ENCODE measurements at regions not wholly inside any gene's neighbourhood (a gene's known extent, or its start where the extent isn't known, plus 50 kb on each side); places are given as distances from the start of the nearest gene placed in this dataset.

DNA sequence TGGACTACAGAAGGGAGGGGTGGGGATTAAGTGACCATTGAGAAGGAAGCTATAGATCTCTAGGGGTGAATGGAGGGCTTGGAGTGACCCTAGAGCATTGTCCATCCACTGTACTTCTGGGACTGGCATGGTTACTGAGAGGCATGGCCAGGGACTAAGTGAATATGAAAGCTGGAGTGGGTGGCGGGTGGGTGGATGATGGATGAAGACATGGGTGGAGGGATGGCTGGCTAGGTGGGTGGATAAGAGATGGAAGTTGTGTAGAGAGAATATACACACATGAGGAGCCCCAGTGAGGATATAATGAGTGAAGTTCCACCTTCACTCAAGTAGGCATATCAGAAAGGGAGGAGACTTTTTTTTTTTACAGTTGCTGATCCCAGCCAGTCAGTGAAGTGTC lies 65.5 kb upstream of the NRXN3 start:
- no peak overlapping the region for H3K4ac ChIP-seq (ENCODE audit: low read depth, low read length)
- H3K27me3 Mint-ChIP-seq (ENCODE audit: low read depth) = peaks cover 1% of the 10 kb centered on the region; the same call in 1 of the 2 replicates
- H3K4me3 Mint-ChIP-seq = no peak overlapping the region
- no peaks in the 10 kb centered on the region for H3K4me1 ChIP-seq (ENCODE audit: insufficient read depth, low read length)
- H2AFZ ChIP-seq (ENCODE audit: low read length) = no peak overlapping the region
- peaks cover 0 to 8% of the 10 kb centered on the region in 2 experiments; a peak in 2 of 4 replicates for H3K4me1 Mint-ChIP-seq
- no peak overlapping the region for H2BK12ac ChIP-seq (ENCODE audit: insufficient read length, low read depth, low read length)
- no peak overlapping the region for H2BK15ac ChIP-seq (ENCODE audit: low read depth, low read length)
- TF ChIP-seq, protein P1, sequence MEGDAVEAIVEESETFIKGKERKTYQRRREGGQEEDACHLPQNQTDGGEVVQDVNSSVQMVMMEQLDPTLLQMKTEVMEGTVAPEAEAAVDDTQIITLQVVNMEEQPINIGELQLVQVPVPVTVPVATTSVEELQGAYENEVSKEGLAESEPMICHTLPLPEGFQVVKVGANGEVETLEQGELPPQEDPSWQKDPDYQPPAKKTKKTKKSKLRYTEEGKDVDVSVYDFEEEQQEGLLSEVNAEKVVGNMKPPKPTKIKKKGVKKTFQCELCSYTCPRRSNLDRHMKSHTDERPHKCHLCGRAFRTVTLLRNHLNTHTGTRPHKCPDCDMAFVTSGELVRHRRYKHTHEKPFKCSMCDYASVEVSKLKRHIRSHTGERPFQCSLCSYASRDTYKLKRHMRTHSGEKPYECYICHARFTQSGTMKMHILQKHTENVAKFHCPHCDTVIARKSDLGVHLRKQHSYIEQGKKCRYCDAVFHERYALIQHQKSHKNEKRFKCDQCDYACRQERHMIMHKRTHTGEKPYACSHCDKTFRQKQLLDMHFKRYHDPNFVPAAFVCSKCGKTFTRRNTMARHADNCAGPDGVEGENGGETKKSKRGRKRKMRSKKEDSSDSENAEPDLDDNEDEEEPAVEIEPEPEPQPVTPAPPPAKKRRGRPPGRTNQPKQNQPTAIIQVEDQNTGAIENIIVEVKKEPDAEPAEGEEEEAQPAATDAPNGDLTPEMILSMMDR (conservative IDR thresholded peaks at IDR 0.05) = no peak
- no peak overlapping the region for H4K8ac ChIP-seq (replicated peaks; ENCODE audit: insufficient read length, low read depth, low read length)
- H4K20me1 ChIP-seq (ENCODE audit: control insufficient read depth, insufficient read depth, insufficient read length) = no peaks in the 10 kb centered on the region
- no peak overlapping the region for H4K91ac ChIP-seq (ENCODE audit: insufficient read length, low read depth, low read length)
- no peak overlapping the region for H3K23ac ChIP-seq (ENCODE audit: insufficient read length, low read depth, low read length)
- no peak overlapping the region for H3T11ph ChIP-seq (ENCODE audit: low read length)
- H2BK120ac ChIP-seq (ENCODE audit: low read depth, low read length, poor library complexity, severe bottlenecking) = no peak overlapping the region
- H3K23me2 ChIP-seq (ENCODE audit: insufficient read length, low read depth, low read length, poor library complexity, severe bottlenecking) = no peaks in the 10 kb centered on the region
- H3K18ac ChIP-seq (ENCODE audit: insufficient read length, low read depth, low read length) = no peak overlapping the region
- H2AK5ac ChIP-seq (ENCODE audit: insufficient read length, low read length) = no peak overlapping the region
- H2BK5ac ChIP-seq (ENCODE audit: insufficient read length, low read length) = no peak overlapping the region
- no peaks in the 10 kb centered on the region for H3K27me3 ChIP-seq (ENCODE audit: insufficient read depth, low read length)
- no peak overlapping the region; a peak in 1 of 7 replicates for H3K27ac Mint-ChIP-seq
- H3K9me3 ChIP-seq (ENCODE audit: control insufficient read depth, low read depth, low read length) = no peaks in the 10 kb centered on the region
- no peak overlapping the region for H3K14ac ChIP-seq (ENCODE audit: insufficient read depth, low read length)
- no peaks in the 10 kb centered on the region for H3K79me2 ChIP-seq (ENCODE audit: insufficient read depth, low read length)
- no peak overlapping the region for H3K4me2 ChIP-seq (ENCODE audit: insufficient read depth, insufficient read length, low read length)
- no peak overlapping the region for H3K56ac ChIP-seq (ENCODE audit: insufficient read length, low read depth, low read length)
- no peak overlapping the region for H3K27ac ChIP-seq (ENCODE audit: insufficient read length, low read depth, low read length)
- WGBS (ENCODE audit: extremely low coverage, insufficient read length, low lambda C conversion rate) = no CpG with 5 or more reads among the region's 1 CpG
- no peaks in the 10 kb centered on the region for H3K79me1 ChIP-seq (ENCODE audit: insufficient read depth, low read depth, low read length, poor library complexity, severe bottlenecking)
- no peak overlapping the region for H2BK20ac ChIP-seq (ENCODE audit: low read depth, low read length, poor library complexity, severe bottlenecking)
- H4K5ac ChIP-seq (ENCODE audit: insufficient read length, low read depth, low read length) = no peak overlapping the region
- DNase-seq = no peak
- H3K9ac ChIP-seq (ENCODE audit: extremely low read depth, insufficient read length, low read length) = no peak overlapping the region
- H3K36me3 Mint-ChIP-seq (ENCODE audit: insufficient read depth in 1 of 3, low read depth in 3 of 3) = no peaks in the 10 kb centered on the region
- no peaks in the 10 kb centered on the region; a peak in 1 of 5 replicates for H3K9me3 Mint-ChIP-seq
